GM20431 (cell line): ENCODE measurements at regions not wholly inside any gene's neighbourhood (a gene's known extent, or its start where the extent isn't known, plus 50 kb on each side); places are given as distances from the start of the nearest gene placed in this dataset.

Experiments
- in situ Hi-C: fragments of 300-500 bp; cut with MseI, MboI; formaldehyde crosslinking; loops from one replicate; pipeline ENCODE4 v1.15.0; 2020; ENCODE audit warnings: low sequenced_read_pairs; ENCODE audit not compliant: unreplicated experiment

DNA sequence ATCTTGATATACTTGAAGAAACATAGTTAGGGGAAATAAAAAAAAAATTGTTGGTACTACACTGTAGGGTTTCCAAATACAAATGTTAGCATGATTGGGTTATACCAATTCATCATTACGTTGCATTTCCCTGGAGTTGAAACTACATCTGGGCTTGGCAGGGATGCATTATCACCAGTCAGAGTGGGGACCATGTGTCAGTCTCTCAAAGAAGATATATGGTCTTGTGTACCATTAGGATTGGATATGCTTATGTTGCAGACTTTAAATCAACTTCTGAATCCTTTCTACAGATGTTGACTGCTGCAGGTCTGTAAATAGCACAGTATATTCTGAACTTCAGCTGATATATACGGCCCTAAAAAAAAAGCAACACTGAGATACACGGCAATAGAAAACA, 188.5 kb downstream of the SLIT2 start:
- in situ Hi-C loops: loop anchor here (25.0 kb wide), 1 partner anchor 247 kb away; no protein-coding TSS in a partner anchor

- in situ Hi-C loops: loop anchor here (25.0 kb wide), 1 partner anchor 244 kb away; no protein-coding TSS in a partner anchor
Measured at GRCh38 chr4:20443015-20443805, 191.5 kb downstream of the SLIT2 start.

DNA sequence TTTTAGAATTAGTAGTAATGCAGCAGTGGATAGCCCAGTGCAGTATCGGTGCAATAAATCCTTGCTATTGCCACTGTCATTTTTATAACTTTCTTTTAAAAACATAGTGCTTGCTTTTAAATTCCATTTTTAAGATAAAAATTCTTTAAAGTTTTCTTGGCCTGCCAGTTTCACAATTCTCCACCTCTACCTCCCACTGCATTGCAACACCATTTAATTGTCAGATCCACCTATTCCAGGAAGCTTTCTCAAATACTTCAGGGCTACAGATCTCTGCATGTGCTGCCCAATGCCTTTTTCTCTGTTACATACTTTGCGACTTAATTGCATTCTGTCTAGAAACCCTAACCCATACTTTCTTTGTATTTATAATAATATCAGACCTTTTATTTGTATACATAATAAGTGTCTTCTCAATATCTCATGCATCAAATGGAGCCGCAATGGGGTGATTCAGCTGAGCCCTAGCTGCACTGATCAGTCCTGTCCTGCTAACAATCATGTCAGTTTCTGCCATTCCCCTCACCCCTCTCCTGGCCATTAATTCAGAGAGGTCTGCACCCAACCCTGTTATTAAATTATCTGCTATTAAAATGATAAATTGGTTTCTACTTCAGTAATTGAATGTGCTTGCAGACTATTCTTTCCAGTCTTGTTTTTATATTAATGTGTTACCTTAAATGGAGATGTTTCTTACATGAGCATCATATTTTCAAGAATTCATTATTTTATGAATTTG, 193.1 kb downstream of the SLIT2 start:
- in situ Hi-C loops: loop anchor here (25.0 kb wide), 1 partner anchor 243 kb away; no protein-coding TSS in a partner anchor

GRCh38 chr4:20445933-20446723, 194.4 kb downstream of the SLIT2 start:
- in situ Hi-C loops: loop anchor here (25.0 kb wide), 1 partner anchor 241 kb away; no protein-coding TSS in a partner anchor

- in situ Hi-C loops: loop anchor here (25.0 kb wide), 1 partner anchor 240 kb away; no protein-coding TSS in a partner anchor
Measured at GRCh38 chr4:20447103-20447502, 195.4 kb downstream of the SLIT2 start.

DNA sequence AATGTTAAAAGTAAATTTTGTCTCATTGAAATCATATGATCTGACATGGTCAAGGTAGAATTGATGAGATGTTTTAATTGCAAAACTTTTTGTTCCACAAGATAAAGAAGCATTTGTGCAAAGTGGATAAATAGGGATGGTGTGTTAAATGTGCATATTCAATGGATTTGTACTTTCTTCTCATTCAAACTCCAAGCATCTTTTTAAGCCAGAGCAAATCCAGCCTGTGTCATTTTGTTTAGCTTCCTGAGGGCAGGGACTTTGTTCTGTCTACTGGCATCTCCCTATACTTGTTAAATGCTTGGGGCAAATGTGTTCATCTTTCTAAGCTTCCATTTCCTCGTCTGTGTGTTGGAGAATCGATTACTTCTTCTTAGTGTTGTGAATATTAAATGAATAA, 200.3 kb downstream of the SLIT2 start:
- in situ Hi-C loops: no loop called here

DNA sequence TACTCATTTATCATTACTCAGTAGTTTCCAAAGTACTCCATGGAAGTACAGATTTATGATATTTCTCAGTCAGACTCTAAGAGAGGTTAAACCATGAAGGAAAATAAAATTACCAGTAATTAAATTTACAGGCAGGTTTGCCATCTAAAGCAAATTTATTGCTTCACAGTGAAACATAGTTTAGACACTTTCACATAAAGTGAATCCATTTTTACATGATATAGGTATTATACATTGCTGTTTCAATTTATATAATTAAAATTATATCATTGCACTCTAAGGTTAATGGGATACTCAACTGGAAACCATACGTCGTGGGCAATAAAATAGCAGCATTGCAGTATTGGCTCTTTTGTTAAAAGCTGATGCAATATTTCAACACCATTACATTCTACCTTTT, 202.8 kb downstream of the SLIT2 start:
- in situ Hi-C loops: no loop called here

- in situ Hi-C loops: no loop called here
Measured at GRCh38 chr4:20456407-20456806, 204.7 kb downstream of the SLIT2 start.

GRCh38 chr4:20462426-20463175, 210.9 kb downstream of the SLIT2 start:
- in situ Hi-C loops: no loop called here

- in situ Hi-C loops: no loop called here
Measured at GRCh38 chr4:20463176-20463430, 211.4 kb downstream of the SLIT2 start.

DNA sequence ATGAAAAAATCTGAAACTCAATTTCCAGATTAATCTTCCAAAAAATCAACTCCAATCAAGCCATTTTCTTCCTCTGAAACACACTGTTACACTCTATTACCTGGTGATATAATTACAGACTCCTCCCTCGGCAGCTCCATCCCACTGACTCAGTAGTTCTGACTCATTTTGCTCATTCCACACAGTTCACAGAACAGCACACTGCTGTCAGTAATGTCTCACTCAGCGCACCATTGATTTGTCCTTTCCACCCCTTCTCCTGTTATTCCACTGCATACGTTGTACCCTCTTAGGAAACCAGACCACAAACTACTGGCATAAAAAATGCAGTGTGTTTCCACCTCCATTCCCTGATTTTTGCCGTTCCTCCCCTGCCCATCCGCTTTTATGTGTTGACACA, 212.7 kb downstream of the SLIT2 start:
- in situ Hi-C loops: no loop called here

- in situ Hi-C loops: no loop called here
Measured at GRCh38 chr4:20474119-20474518, 222.4 kb downstream of the SLIT2 start.

GRCh38 chr4:20478412-20478811, 221.8 kb upstream of the PACRGL start:
- in situ Hi-C loops: no loop called here

DNA sequence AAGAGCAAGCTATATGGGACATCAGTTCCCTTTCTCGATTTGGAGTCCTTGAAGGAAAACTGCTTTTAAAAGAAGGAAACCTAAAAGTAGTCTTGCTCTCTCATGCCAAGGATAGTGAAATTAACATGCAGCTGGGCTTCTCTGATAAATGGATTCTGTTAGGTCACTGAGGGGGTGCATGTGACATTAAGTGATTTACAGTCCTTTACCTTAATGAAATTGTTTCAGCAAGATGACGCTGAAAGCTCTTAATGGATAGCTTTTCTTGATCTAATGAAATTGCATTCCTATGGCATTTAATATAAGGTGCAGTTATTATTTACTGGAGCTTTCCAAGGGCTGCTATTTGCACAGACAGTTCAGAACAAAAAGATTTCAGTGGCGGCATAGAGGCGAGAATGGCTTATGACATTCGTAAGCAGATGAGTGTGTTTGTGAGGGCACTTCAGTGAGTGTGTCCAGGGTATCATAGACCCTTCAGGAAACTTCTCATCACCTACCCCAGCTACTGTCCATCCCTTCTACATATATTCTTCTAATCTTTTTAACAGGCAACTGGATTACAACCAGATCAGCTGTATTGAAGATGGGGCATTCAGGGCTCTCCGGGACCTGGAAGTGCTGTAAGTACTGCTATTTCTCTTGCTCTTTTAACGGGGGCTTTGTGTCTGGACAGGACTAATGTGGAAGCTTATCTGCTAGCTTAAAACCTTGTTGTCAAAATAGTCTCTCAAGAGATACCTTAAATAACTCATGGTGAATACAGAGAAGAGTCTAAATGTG, 219.9 kb upstream of the PACRGL start:
- in situ Hi-C loops: no loop called here

DNA sequence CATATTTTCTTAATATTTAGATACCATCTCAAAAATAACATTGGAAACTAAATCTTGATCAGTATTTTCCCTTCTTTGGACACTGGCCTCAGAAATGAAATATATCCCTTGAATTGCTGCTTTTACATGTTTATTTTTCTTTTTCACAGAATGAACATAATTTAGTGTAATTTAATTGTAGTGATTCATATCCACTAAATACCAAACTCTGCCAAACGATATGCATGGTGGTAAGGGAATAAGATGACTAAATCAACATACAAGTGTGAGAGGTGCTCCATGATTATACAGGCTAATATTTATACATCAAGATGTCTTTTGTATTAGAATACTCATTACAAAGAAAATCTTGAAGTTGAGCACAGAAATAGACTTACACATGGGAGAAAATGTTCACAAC, 216.8 kb upstream of the PACRGL start:
- in situ Hi-C loops: no loop called here

DNA sequence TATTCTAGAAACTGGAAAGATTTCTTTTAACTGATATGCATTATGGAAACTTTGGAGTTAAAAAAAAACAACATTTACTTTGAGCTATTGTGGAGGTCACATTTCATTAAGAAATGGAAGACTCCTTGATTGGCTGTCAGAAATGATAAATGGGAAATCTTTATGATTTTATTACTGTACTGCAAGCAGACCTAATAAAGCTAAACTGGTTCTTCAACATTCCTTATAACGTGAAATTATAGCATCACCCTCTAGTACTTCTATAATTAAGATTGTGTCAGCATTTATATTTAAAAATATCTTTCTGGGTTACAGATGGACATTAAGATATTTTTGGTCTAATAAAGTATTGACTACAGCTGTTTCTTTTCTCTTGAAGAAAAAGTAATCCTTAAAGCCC, 213.8 kb upstream of the PACRGL start:
- in situ Hi-C loops: no loop called here

DNA sequence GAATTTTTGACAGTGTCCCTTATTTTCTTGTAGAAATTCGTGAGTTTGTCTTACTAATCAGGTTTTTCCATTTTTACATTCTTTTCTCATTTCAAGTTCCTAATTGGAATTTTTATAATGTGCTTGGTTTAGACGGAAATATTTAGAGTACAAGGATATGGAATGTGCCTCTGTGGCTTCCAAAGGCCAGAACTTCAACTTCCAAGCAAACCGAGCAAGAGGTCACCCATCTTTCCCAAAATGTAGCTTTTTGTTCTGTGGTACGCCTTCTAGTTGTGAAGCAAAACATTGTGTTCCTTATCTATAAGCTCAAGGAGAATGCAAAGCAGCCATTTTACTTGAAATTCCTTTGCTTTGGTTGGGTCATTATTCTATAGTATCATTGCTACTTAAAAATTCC, 212.8 kb upstream of the PACRGL start:
- in situ Hi-C loops: no loop called here

- in situ Hi-C loops: no loop called here
Measured at GRCh38 chr4:20487852-20488251, 212.4 kb upstream of the PACRGL start.

GRCh38 chr4:20490734-20491133, 209.5 kb upstream of the PACRGL start:
- in situ Hi-C loops: no loop called here
